Posterior vena cava (tissue), 2 donors: ENCODE measurements at regions not wholly inside any gene's neighbourhood (a gene's known extent, or its start where the extent isn't known, plus 50 kb on each side); places are given as distances from the start of the nearest gene placed in this dataset.

Source experiments
- DNase-seq: peaks from one replicate; pipeline ENCODE4 v3.0.0-alpha.2; 2020; ENCODE audit warnings: low spot score
- intact Hi-C, 2 donors: fragments of 100-400 bp; cut with DNase I; formaldehyde crosslinking; loops; one replicate each; pipeline versions ENCODE4 v1.14.1 to v1.14.2; 2022 to 2023
- donor health status: DM: yes; HTN: yes; CAD: no.
- donor health status: DM: yes; HTN: yes; CAD: no.

DNA sequence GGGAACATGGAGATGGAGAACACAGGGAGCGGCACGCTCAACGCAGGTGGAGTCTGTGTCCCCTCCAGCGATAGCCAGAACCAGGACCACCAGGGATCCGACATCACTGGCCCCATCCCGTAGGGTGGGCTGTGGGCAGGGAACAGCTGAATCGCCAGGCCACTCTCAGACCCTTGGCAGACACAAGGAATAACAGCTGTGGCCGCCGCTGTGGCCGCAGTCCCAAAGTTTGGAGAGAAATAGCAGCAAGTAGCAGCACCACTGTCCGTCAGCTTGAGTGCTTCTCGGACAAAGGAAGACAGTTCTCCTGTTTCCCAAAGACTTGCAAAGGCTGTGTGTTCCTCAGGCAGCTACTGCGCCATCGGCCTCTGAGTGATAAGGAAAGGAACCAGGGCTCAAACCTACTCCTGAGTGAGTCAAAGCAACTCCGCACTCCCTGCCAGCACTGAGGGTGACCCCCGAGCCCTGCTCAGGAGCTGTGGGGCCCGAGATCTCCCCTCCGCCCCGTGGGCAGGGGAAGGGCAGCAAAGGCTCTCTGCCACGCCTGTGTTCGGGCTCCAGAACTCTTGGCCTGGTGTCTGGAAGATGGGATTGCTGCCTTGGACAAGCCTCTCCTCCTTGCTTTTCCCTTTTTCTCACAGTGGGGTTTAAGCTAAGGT lies 82.3 kb upstream of the FAM20C start:
- DNase-seq, result peak; percentile 60
- intact Hi-C loops, result loop anchor here in 1 of 2 donors (5.0 kb wide), 1 partner anchor 767 kb away; the partner anchor contains the start of gene GET4

- no peak for DNase-seq
- intact Hi-C loops, result loop anchor here in 1 of 2 donors (5.0 kb wide), 1 partner anchor 767 kb away; the partner anchor contains the start of gene GET4
These were observed 81.7 kb upstream of the FAM20C start for GRCh38 chr7:110557-111232.

DNA sequence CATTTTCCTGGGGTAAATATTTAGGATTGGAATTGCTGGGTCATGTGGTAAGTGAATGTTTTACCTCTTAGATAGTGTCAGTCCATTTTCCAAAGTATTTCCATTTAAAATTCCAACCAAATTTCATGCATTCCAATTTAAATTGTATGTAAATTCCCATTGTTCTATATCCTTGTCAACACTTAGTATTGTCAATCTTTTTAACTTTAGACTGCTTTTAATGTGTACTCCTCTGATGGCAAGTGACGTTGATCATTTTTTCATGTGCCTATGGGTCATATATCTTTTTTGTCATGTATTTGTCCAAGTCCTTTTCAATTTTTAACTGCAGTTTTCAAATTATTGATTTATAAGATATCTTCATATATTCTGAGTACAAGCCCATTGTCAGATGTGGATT lies 80.8 kb upstream of the FAM20C start:
- intact Hi-C loops, result loop anchor here in 1 of 2 donors (5.0 kb wide), 1 partner anchor 766 kb away; the partner anchor contains the start of gene GET4
- DNase-seq, result no peak

GRCh38 chr7:112881-113280 lies 79.5 kb upstream of the FAM20C start:
- no peak for DNase-seq
- intact Hi-C loops, result loop anchor here in 1 of 2 donors (5.0 kb wide), 1 partner anchor 764 kb away; the partner anchor contains the start of gene GET4

DNA sequence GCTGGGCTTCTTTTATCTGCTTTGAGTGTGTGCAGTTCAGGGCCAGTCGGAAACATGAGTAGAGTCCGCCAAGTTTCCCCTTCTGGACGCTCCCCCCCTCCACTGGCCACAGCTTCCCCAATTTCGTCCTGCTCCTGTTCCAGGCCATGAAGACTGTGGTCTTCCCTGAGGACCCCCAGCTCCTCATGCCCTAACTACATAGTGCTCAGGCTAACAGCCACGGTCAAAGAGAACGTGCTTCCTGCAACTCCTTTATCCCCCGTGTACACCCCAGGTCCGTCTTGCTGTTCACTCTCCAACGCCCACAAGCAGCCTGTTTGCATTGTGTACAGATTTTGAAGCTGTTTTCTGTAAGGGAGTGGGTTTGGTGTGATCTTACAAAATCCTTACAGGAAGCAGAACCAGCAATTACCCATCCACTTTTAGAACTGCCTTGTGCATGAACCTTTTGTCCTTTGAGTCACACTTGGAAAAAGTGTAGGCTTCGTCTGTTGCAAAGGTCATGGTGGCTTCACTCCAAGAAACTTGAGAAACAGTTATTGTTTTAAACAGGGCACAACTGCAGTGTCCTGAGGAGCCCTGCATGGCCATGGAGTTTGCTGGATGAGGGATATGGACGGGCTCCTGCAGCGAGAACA lies 77.0 kb upstream of the FAM20C start:
- intact Hi-C loops, result no loop called here
- no peak for DNase-seq

GRCh38 chr7:116188-116981 lies 76.0 kb upstream of the FAM20C start:
- intact Hi-C loops, result no loop called here
- DNase-seq, result peak; percentile 79

- intact Hi-C loops, result no loop called here
- DNase-seq, result no peak
These were observed 74.3 kb upstream of the FAM20C start for GRCh38 chr7:117836-118614.

DNA sequence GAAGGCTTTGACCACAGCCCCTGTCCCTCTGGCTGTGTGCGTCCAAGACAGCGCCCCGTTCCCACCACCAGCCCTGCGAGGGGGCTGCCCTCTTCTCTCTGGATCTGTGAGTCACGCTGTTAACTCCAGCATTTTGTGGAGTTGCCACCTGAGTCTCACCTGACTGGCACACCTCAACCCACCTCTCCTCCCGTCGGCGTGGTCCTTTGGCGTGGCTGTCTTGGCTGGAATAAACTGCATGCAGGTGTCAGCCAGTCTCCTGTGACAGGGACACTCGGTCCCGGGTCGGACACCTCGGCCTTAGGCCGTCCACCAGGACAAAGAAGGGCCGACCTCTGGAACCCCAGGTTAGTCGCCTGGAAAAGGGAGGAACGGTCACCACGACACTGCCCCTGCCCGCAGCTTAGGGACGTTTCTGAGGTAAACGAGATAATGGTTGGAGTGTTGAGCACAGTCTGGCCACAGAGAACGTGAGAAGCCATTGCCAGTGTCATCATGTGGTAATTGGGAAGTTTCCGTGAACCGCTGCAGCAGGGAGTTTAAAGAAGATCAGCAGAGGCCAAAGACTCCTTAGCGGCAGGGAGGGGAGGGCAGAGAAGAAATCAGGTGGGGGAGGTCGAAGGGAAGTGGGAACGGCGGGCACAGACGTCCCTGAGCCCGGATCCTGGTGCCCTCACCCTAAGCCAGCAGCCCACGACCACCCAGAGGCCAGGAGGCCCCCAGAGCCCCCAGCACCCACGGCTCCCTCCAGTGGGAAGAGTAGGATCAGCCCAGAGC lies 73.6 kb upstream of the FAM20C start:
- peak; percentile 73 for DNase-seq
- intact Hi-C loops, result no loop called here

GRCh38 chr7:119392-120163 lies 72.8 kb upstream of the FAM20C start:
- peak; percentile 85 for DNase-seq
- intact Hi-C loops, result no loop called here

DNA sequence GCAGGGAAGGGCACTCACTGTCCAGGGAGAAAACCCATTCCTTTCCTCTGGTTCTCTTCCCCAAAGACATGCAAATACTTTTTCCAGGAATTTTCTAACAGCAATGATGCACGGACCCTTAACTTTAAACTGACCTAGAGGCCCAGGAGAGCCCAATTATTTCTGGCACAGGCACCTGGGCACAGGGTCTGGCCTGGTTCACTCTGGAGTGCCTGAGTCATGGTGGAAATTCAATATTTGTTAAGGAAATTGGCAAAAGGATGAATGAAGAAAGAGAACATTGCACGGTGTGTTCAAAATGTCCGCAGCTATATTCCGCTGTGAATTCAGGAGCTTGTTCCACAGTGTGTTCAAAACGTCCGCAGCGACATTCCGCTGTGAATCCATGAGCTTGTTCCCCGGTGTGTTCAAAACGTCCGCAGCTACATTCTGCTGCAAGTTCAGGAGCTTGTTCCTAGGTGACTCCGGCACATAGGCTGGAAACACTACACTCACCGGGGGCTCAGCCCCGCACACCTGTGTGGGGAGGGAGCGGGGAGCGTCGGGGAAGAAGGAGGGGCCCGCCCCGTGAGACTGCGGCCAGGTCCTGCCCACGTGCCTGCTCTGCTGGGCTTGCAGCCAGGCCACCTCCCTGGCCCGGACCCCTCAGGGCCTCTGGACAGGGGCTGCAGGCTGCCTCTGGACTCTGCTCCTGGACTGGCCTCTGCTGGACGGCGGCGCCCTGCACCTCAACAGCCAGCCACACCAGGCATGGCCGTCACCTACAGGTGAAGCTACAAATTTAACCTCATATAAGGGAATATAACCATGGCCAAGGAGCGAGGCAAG lies 72.0 kb upstream of the FAM20C start:
- no peak for DNase-seq
- intact Hi-C loops, result no loop called here

- intact Hi-C loops, result no loop called here
- DNase-seq, result no peak
These were observed 71.2 kb upstream of the FAM20C start for GRCh38 chr7:121002-121785.

GRCh38 chr7:123237-123636 lies 69.1 kb upstream of the FAM20C start:
- no peak for DNase-seq
- intact Hi-C loops, result no loop called here

DNA sequence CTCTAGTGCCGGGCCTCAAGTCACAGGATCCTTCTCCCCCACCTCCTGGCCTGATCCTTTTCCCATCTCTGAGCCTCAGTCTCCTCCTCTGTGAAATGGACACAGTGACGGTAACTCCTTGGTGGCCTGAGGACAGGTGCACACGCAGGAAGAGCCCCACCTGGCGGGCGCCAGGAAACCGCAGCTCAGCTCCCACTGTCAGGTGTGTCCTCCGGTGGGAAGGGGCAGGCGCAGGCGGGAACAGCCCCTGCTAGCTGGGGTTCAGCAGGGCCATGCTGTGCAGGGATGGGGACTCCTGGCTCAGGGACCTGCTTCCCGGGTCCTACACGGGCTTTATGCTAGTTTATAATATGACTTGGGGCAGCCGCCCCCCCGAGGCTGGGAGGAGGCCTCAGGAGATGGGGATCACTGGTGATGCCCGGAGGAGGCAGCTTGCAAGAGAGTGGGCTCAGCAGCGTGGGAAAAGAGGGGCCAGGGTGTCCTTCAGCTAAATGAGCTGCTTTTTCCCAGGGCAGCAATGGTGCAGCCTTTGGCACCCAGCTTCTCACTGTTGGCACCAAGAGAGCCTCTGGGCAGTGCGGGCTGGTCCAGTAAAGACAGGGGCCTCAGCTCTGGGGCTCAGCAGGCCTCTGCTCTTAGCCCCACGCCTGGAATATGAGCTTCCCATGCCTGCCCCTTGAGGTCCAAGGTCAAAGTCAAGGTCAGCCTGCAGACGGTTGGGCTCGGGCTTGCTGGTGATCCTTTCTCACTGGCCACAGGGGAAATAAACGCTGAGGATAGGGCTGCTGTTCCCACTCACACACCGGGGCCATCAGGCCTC lies 68.0 kb upstream of the FAM20C start:
- intact Hi-C loops, result no loop called here

DNA sequence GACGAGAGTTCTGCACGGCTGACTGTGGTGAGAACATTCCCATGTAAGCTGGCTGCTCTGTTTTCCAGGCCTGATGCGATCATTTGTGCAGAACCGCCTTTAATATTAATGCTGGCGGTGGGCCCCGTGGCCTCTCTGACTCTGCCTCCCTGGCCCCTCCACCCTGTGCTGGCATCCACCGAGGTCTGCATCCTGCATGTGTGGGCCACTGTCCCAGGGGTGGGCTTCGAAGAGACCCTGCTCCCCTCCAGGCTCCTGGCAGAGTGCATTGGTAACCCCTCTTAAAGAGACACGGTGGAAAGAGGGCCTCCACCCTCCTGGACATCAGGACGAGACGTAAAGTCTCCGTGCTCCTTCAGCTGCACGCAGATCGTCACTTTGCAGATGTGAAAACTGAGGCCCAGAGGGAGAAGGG lies 67.3 kb upstream of the FAM20C start:
- intact Hi-C loops, result no loop called here
- no peak for DNase-seq

More for the DNA sequence above, 68.0 kb upstream of the FAM20C start:
- no peak for DNase-seq

DNA sequence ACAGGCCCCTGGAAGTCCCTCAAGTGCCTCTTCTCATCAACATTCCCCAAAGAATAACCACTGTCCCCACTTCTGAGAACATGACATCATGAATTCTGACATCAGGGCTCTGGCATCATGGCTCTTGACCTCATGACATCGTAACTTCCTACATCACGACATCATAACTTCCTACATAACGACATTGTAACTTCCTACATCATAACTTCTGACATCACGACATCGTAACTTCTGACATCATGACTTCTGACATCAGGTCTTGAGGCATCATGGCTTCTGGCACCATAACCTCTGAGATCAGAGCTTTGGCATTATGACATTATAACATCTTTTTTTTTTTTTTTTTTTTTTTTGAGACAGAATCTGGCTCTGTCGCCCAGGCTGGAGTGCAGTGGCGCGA lies 66.7 kb upstream of the FAM20C start:
- intact Hi-C loops, result no loop called here
- DNase-seq, result no peak
